NT2/D1 (cell line): ENCODE measurements at regions not wholly inside any gene's neighbourhood (a gene's known extent, or its start where the extent isn't known, plus 50 kb on each side); places are given as distances from the start of the nearest gene placed in this dataset.

ENCODE experiments used
- SUZ12 ChIP-seq: IDR thresholded peaks from 2 replicates; pipeline ENCODE4 v1.6.1; 2011; ENCODE audit not compliant: insufficient read length, insufficient read depth; ENCODE audit errors: extremely low read depth
- YY1 ChIP-seq: IDR thresholded peaks from 2 replicates; pipeline ENCODE4 v1.6.1; 2011; ENCODE audit not compliant: insufficient read length, insufficient read depth
- ZNF274 ChIP-seq: IDR thresholded peaks from 2 replicates; pipeline ENCODE4 v1.6.1; 2011; ENCODE audit warnings: mild to moderate bottlenecking, low read depth, low read length

DNA sequence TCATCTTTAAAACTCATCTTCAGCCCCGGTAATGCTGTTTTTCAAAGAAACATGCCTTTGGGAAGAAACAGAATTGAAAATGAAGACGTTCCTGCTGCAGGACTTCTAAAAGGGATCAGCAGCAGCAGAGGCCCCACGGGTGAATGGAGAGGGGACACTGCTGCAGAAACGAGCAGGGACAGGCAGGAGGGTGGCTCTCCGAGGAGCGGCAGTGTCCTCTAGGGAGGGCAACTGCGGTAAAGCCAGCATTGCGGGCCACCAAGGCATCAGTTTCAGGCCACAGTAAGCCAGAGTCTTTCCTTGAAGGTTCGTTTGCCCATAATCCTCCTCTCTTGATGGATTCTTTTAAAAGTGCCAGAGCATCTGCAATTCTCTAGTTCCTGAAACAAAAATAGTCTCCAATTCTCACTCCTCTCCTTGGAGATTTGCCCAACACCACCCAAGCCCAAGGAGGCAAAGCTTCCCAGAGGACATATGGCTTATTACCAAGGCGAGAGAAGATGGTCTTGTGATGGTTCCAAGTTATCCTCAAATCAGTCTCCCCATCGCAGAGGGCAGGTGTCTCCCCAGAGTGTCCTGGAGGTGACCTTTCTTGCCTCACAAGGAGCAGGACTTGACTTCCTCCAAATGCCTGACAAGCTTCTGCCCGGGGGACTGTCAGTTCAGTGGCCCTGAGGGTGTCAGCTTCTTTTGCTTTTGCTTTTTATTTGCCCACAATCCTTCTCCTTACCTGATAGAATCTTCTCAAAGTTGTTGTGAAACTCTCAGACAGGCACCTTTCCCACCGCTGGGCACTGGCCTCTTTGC lies 341.1 kb upstream of the B3GAT1 start:
- TF ChIP-seq ZNF274 (no peak), SUZ12 (no peak), YY1 (no peak)
